ENCODE measurements at regions not wholly inside any gene's neighbourhood (a gene's known extent, or its start where the extent isn't known, plus 50 kb on each side); places are given as distances from the start of the nearest gene placed in this dataset.

DNA sequence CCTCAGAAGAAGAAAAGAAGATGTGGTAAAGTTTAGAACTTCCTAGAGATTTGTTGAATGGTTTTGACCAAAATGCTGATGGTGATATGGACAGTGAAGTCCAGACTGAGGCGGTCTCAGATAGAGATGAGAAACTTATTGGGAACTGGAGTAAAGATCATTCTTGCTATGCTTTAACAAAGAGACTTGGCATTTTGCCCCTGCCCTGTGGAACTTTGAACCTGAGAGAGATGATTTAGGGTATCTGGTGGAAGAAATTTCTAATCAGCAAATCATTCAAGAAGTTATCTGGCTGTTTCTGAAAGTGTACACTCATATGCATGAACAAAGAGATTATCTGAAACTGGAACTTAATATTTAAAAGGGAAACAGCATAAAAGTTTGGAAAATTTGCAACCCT lies 505.2 kb downstream of the NSUN3 start:
- Histone ChIP-seq H3F3A (ENCODE audit: insufficient read depth, low read length) (no peaks in the 10 kb centered on the region), H3K4me3 (ENCODE audit: low read depth, low read length, poor library complexity, severe bottlenecking) (no peak overlapping the region), H3K27me3 (ENCODE audit: insufficient read depth, low read length) (no peaks in the 10 kb centered on the region), H3K9me3 (ENCODE audit: low read length) (no peaks in the 10 kb centered on the region), H3K36me3 (ENCODE audit: insufficient read depth, low read length) (no peaks in the 10 kb centered on the region), H3K9ac (ENCODE audit: low read length) (no peak overlapping the region), H4K20me1 (ENCODE audit: insufficient read depth, low read length) (no peaks in the 10 kb centered on the region), H3K4me2 (ENCODE audit: low read length) (no peak overlapping the region), H3K9me2 (ENCODE audit: low read depth, low read length) (no peaks in the 10 kb centered on the region), H3K4me1 (ENCODE audit: insufficient read depth, low read length, severe bottlenecking) (no peaks in the 10 kb centered on the region), H2AFZ (ENCODE audit: low read length) (no peak overlapping the region), H3K79me2 (ENCODE audit: insufficient read depth, low read length) (no peaks in the 10 kb centered on the region), H3K27ac (ENCODE audit: low read depth, low read length, poor library complexity, severe bottlenecking) (no peak overlapping the region)
- TF ChIP-seq EZH2 (IDR thresholded peaks at IDR 0.05; ENCODE audit: borderline replicate concordance, low read length) (no peak), CTCF (IDR thresholded peaks at IDR 0.05; ENCODE audit: low read length) (no peak)

GRCh38 chr3:94573337-94573736 lies 510.5 kb downstream of the NSUN3 start:
- no peaks in the 10 kb centered on the region for H4K20me1 ChIP-seq (ENCODE audit: insufficient read depth, low read length)
- H3K9me2 ChIP-seq (ENCODE audit: low read depth, low read length): no peaks in the 10 kb centered on the region
- no peaks in the 10 kb centered on the region for H3K79me2 ChIP-seq (ENCODE audit: insufficient read depth, low read length)
- no peak overlapping the region for H3K9ac ChIP-seq (ENCODE audit: low read length)
- H3K4me2 ChIP-seq (ENCODE audit: low read length): no peak overlapping the region
- no peaks in the 10 kb centered on the region for H3F3A ChIP-seq (ENCODE audit: insufficient read depth, low read length)
- no peak overlapping the region for H2AFZ ChIP-seq (ENCODE audit: low read length)
- H3K36me3 ChIP-seq (ENCODE audit: insufficient read depth, low read length): no peaks in the 10 kb centered on the region
- TF ChIP-seq EZH2 (IDR thresholded peaks at IDR 0.05; ENCODE audit: borderline replicate concordance, low read length): no peak
- H3K27ac ChIP-seq (ENCODE audit: low read depth, low read length, poor library complexity, severe bottlenecking): no peak overlapping the region
- no peak overlapping the region for H3K4me3 ChIP-seq (ENCODE audit: low read depth, low read length, poor library complexity, severe bottlenecking)
- H3K27me3 ChIP-seq (ENCODE audit: insufficient read depth, low read length): no peaks in the 10 kb centered on the region
- H3K4me1 ChIP-seq (ENCODE audit: insufficient read depth, low read length, severe bottlenecking): no peaks in the 10 kb centered on the region
- no peaks in the 10 kb centered on the region for H3K9me3 ChIP-seq (ENCODE audit: low read length)

DNA sequence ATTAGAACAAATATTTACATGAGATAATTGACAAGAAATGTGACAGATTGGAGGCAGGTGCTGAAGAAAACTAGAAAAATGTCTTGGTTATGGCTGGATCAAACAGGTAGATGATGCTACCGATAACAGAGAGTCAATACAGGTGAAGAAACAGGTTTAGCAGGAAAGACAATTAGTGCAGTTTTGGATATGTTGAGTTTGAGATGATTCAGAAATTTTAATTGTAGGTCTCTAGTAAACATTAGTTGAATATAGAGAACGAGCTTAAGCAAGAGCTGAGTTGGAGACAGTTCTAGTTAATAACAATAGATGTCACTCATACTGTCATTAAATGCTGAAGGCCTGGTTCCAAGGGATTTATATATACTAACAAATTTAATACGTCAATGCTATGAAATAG lies 524.4 kb downstream of the NSUN3 start:
- H3K79me2 ChIP-seq (ENCODE audit: insufficient read depth, low read length): no peaks in the 10 kb centered on the region
- H3K4me1 ChIP-seq (ENCODE audit: insufficient read depth, low read length, severe bottlenecking): no peaks in the 10 kb centered on the region
- H3F3A ChIP-seq (ENCODE audit: insufficient read depth, low read length): no peaks in the 10 kb centered on the region
- H2AFZ ChIP-seq (ENCODE audit: low read length): no peak overlapping the region
- H3K4me2 ChIP-seq (ENCODE audit: low read length): no peak overlapping the region
- no peak overlapping the region for H3K27ac ChIP-seq (ENCODE audit: low read depth, low read length, poor library complexity, severe bottlenecking)
- no peak overlapping the region for H3K9ac ChIP-seq (ENCODE audit: low read length)
- no peaks in the 10 kb centered on the region for H3K9me3 ChIP-seq (ENCODE audit: low read length)
- TF ChIP-seq CTCF (IDR thresholded peaks at IDR 0.05; ENCODE audit: low read length): no peak
- TF ChIP-seq EZH2 (IDR thresholded peaks at IDR 0.05; ENCODE audit: borderline replicate concordance, low read length): no peak
- H3K36me3 ChIP-seq (ENCODE audit: insufficient read depth, low read length): no peaks in the 10 kb centered on the region
- H4K20me1 ChIP-seq (ENCODE audit: insufficient read depth, low read length): no peaks in the 10 kb centered on the region
- H3K4me3 ChIP-seq (ENCODE audit: low read depth, low read length, poor library complexity, severe bottlenecking): no peak overlapping the region
- no peaks in the 10 kb centered on the region for H3K9me2 ChIP-seq (ENCODE audit: low read depth, low read length)
- H3K27me3 ChIP-seq (ENCODE audit: insufficient read depth, low read length): no peaks in the 10 kb centered on the region

DNA sequence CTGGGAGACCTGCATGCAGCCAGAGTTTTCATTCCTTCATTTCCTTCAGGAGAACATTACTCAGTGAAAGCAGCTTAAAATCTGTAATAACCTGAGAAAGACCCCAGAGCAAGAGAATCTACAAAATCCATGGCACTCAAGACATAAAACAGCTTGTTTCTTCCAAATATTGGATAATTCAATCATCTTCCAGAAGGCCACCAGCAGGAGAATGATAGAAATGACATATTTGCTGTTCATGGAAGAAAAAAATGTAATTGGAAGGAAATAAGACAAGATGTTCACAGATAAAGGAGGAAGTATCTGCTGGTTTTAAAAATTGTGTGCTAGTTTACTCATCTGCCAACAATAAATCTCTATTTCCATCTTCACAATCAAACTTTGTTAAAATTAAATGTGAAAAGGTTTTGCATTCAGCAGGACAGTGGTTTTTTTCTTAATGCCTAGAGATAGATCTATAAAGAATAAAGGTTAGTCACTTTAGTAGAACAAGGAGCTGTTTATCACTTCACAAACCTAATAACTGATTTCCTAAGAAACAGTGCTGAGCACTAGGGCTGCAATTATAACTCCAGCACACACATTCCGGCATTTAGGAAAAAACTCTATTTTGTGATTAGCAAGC lies 530.8 kb downstream of the NSUN3 start:
- no peak overlapping the region for H3K27ac ChIP-seq (ENCODE audit: low read depth, low read length, poor library complexity, severe bottlenecking)
- H3F3A ChIP-seq (ENCODE audit: insufficient read depth, low read length): no peaks in the 10 kb centered on the region
- H3K9me2 ChIP-seq (ENCODE audit: low read depth, low read length): no peaks in the 10 kb centered on the region
- H3K9me3 ChIP-seq (ENCODE audit: low read length): no peaks in the 10 kb centered on the region
- no peaks in the 10 kb centered on the region for H3K27me3 ChIP-seq (ENCODE audit: insufficient read depth, low read length)
- H3K79me2 ChIP-seq (ENCODE audit: insufficient read depth, low read length): no peaks in the 10 kb centered on the region
- no peak overlapping the region for H3K4me2 ChIP-seq (ENCODE audit: low read length)
- no peak overlapping the region for H2AFZ ChIP-seq (ENCODE audit: low read length)
- H3K4me1 ChIP-seq (ENCODE audit: insufficient read depth, low read length, severe bottlenecking): no peaks in the 10 kb centered on the region
- TF ChIP-seq CTCF (IDR thresholded peaks at IDR 0.05; ENCODE audit: low read length): no peak
- no peak for TF ChIP-seq EZH2 (IDR thresholded peaks at IDR 0.05; ENCODE audit: borderline replicate concordance, low read length)
- H4K20me1 ChIP-seq (ENCODE audit: insufficient read depth, low read length): no peaks in the 10 kb centered on the region
- no peak overlapping the region for H3K9ac ChIP-seq (ENCODE audit: low read length)
- no peak overlapping the region for H3K4me3 ChIP-seq (ENCODE audit: low read depth, low read length, poor library complexity, severe bottlenecking)
- no peaks in the 10 kb centered on the region for H3K36me3 ChIP-seq (ENCODE audit: insufficient read depth, low read length)
